ENCODE measurements at regions not wholly inside any gene's neighbourhood (a gene's known extent, or its start where the extent isn't known, plus 50 kb on each side); places are given as distances from the start of the nearest gene placed in this dataset.

GRCh38 chr6:95357380-95358020, 219.8 kb upstream of the MANEA start:
- DNase-seq (ENCODE audit: low spot score): no peak

- no peak for DNase-seq (ENCODE audit: low spot score)
Observed at GRCh38 chr6:95364016-95364604, 213.2 kb upstream of the MANEA start.

- no peak for DNase-seq (ENCODE audit: low spot score)
Observed at GRCh38 chr6:95365454-95365853, 211.9 kb upstream of the MANEA start.

- no peak for DNase-seq (ENCODE audit: low spot score)
Observed at GRCh38 chr6:95366414-95366813, 210.9 kb upstream of the MANEA start.

- DNase-seq (ENCODE audit: low spot score): no peak
Observed at GRCh38 chr6:95383878-95384277, 193.5 kb upstream of the MANEA start.

GRCh38 chr6:95384988-95385387, 192.3 kb upstream of the MANEA start:
- DNase-seq (ENCODE audit: low spot score): no peak

GRCh38 chr6:95387845-95388244, 189.5 kb upstream of the MANEA start:
- no peak for DNase-seq (ENCODE audit: low spot score)

GRCh38 chr6:95404777-95405176, 172.6 kb upstream of the MANEA start:
- no peak for DNase-seq (ENCODE audit: low spot score)

- no peak for DNase-seq (ENCODE audit: low spot score)
Observed at GRCh38 chr6:95408111-95408510, 169.2 kb upstream of the MANEA start.

- DNase-seq (ENCODE audit: low spot score): no peak
Observed at GRCh38 chr6:95410168-95410567, 167.2 kb upstream of the MANEA start.

- DNase-seq (ENCODE audit: low spot score): no peak
Observed at GRCh38 chr6:95413789-95414188, 163.5 kb upstream of the MANEA start.

GRCh38 chr6:95417856-95418255, 159.5 kb upstream of the MANEA start:
- no peak for DNase-seq (ENCODE audit: low spot score)

GRCh38 chr6:95420792-95421191, 156.5 kb upstream of the MANEA start:
- DNase-seq (ENCODE audit: low spot score): no peak

GRCh38 chr6:95423331-95423730, 154.0 kb upstream of the MANEA start:
- no peak for DNase-seq (ENCODE audit: low spot score)

- DNase-seq (ENCODE audit: low spot score): peak; percentile 37
Observed at GRCh38 chr6:95431637-95432228, 145.6 kb upstream of the MANEA start.

- DNase-seq (ENCODE audit: low spot score): no peak
Observed at GRCh38 chr6:95439741-95440140, 137.6 kb upstream of the MANEA start.

- no peak for DNase-seq (ENCODE audit: low spot score)
Observed at GRCh38 chr6:95448208-95448607, 129.1 kb upstream of the MANEA start.

- no peak for DNase-seq (ENCODE audit: low spot score)
Observed at GRCh38 chr6:95469511-95469910, 107.8 kb upstream of the MANEA start.

GRCh38 chr6:95478941-95479340, 98.4 kb upstream of the MANEA start:
- DNase-seq (ENCODE audit: low spot score): no peak

- DNase-seq (ENCODE audit: low spot score): no peak
Observed at GRCh38 chr6:95487817-95488216, 89.5 kb upstream of the MANEA start.

- no peak for DNase-seq (ENCODE audit: low spot score)
Observed at GRCh38 chr6:95489185-95489863, 88.0 kb upstream of the MANEA start.

- no peak for DNase-seq (ENCODE audit: low spot score)
Observed at GRCh38 chr6:95496769-95497426, 80.4 kb upstream of the MANEA start.

All from CD4-positive, alpha-beta T cell treated with Interleukin-15 for 4 hours (primary cell).